Muscle of back (tissue), 3 donors: ENCODE measurements at regions not wholly inside any gene's neighbourhood (a gene's known extent, or its start where the extent isn't known, plus 50 kb on each side); places are given as distances from the start of the nearest gene placed in this dataset.
A peak's percentile ranks its signal among the peaks of the same experiment; 100 is the strongest.

Experiments
- DNase-seq, 3 donors: peaks; one replicate each; pipeline versions ENCODE4 v3.0.0 to v3.0.0-alpha.2; 2013

DNA sequence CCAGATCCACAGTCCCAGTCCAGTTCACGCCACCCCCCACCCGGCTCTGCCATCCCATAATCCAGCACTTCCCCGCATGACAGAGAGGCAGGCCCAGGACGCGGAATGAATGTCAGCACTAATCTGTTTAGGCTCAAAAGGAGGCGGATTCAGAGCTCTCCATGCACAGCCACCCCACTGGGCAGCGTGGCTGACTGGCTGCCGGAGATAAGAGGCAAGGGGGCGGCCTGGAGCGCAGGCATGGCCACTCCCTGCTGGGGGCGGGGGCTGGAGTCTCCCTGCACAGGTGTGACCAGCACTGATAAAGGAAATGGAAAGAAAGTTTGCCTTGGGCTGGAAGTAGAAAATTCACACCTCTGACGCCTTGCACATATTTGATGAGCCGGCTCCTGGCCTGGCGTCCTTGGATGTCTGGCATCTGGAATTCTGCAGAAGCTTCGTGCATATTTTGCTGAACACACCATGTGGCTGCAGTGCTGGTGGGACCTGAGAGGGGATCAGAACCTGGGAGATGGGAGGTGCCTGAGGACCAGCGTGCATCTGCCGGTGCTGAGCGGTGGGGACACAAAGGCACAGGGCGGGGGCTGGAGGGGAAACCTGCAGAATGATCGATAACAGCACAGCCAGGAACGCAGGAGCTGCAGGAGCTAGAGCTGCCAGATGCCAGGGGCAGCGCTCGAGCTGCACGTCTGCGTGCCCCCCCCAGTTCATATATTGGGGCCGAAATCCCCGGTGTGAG, 344.4 kb downstream of the CTTN start:
- no peak for DNase-seq

- DNase-seq = no peak
These were observed 345.0 kb downstream of the CTTN start for GRCh38 chr11:70743329-70743728.

DNA sequence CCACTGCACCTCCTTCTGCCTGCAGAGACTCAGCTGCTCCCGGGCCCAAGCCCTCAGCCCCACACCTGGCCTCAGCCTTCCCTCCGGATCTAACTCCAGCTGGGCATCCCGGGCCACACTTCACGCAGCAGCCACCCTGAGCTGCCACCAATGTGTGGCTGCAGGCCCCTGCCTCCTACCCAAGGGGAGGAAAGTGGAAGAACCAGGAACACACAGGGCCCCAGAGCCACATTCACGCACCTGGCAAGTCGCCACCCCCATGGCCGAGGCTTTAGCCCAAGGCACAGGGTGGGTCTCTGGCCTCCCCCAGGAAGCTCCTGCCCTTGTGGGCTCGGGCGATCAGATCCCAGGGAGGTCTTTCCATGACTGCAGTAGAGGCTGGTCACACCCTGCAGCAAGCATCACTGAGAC, 345.6 kb downstream of the CTTN start:
- no peak for DNase-seq

DNA sequence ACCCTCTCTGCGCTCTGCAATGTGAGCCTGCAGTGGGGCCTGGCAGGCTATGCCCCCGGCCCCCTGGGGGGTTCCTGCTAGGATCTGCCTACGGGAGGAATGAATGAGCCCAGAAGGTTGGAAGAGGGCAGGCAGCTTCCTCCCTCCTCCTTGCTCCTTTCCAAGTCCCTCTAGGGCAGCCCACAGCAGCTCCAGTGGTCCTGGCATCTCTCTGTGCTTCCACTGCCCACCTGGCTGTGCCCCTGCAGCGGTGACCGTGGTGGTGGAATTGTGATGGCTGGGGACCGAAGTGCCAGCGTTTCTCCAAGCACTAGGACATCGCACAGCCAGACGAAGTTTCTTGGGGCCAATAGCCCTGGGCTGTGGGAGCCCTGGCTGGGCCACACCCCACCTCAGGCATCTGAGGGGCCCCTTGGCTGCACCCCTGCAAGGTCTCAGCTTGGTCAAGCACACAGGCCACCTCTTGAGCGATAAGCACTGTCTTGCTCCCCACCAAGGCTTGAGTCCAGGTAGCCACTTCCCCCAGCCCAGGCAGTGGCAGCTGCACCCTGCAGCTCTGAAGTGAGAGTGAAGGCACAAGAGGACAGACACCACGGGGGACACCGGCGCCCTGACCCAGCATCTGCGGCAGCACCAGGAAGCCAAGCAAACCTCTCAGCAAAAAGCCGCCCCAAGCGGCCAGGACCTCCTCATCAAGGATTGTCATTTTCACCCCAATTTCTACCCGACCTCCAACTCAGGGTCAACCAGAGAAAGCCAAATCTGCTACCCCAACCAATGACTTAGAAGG, 346.3 kb downstream of the CTTN start:
- no peak for DNase-seq

GRCh38 chr11:70745451-70745850, 347.1 kb downstream of the CTTN start:
- DNase-seq = no peak

DNA sequence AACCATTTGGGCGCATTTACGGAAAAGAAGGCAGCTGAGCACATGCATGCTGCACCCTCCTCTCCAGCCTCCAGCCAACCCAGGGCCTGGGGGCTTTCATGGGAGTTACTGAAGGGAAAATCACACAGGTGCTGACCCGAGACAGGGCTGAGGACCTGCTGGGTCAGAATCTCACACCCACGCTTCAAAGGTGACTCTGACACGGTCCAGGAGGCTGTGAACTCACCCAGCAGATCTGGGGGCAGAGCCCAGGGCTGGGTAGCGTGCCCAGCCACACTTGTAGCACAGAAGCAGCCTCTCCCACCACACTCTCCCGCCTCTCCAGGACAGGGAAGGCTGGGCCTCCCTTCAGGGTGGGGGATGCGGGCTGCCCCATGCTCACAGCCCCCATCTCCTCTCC, 347.6 kb downstream of the CTTN start:
- no peak for DNase-seq

DNA sequence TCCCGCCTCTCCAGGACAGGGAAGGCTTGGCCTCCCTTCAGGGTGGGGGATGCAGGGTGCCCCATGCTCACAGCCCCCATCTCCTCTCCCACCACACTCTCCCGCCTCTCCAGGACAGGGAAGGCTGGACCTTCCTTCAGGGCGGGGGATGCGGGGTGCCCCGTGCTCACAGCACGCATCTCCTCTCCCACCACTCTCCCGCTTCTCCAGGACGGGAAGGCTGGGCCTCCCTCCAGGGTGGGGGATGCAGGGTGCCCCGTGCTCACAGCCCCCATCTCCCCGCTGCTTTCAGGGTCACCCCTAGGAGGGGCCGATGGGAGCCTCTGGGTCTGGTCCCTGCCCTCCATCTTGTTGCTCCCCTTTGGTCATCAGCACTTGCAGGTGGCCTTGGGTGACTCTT, 348.0 kb downstream of the CTTN start:
- no peak for DNase-seq

- no peak for DNase-seq
These were observed 349.0 kb downstream of the CTTN start for GRCh38 chr11:70747285-70747684.

- no peak for DNase-seq
These were observed 349.6 kb downstream of the CTTN start for GRCh38 chr11:70747921-70748320.

- no peak for DNase-seq
These were observed 352.9 kb downstream of the CTTN start for GRCh38 chr11:70751142-70751734.

DNA sequence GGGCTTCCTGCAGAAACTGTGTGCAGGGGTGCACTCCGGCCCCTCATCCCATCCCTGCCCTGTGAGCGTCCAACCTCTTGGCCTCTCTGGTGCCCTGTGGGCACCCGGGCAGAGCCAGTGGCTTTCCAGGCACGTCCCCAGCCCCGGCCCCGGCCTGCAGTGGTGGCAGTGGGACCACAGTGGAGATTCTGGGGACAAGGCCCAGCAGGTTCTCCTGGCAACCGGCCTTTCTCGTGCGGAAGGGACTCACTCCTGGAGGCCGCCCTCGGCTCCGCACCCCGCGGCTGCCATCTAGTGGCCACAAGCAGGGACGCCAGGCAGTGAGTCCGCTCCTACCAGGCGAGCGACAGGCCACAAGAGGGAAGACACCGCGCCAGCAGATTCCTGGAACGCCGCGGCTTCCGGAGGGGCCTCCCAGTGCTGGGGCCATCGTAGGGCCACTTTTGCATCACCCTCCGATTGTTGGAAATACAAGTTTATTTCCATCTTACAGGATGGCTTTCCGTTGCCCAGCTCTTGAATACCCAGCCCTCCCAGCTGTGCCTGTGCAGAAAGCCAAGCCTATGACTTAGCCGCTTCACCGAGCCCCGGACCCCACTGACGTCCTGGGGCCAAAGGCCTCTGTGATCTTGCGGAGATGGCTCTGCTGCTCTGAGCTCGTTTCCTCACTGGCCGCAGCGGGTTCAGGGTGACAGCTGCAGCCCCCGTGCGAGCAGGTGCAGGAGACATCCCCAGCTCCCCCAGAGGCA, 357.3 kb downstream of the CTTN start:
- peak; percentile 43 to 87 (median 74) for DNase-seq

DNA sequence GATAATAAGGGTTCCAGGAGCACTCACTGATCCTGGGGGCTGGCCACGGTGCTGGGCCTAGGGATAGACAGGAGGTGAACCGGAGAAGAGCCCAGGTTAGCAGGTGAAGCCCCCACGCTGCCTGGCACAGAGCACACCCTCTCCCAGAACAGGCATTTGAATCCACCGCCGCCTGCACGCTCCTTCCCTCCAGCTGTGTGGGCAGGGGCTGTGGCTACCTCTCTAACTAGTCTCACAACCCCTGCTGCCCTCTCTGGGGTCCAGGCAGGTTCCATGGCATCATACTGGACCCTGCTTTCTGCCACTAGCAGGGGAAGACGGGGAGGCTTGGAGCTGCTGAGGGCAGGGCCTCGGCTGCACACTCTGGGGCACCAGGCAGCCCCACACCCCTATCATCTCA, 358.0 kb downstream of the CTTN start:
- DNase-seq = no peak

DNA sequence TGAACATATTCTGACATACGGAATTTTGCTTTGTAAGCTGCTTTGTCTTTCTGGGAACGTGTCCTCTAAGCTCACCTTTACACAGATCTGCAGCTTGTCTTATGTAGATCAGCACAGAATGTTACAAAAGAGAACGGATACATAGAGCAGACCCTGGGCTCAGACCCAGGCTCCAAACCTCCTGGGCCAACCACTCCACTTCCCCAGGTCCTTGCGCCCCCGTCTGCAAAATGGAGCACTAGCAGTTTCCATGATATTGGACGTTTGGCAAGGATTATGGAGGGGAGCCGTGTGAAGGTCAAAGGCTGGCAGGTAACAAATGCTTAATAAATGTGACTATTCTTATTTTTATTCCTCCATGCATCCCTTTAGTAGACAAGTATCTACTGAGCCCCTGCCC, 358.4 kb downstream of the CTTN start:
- DNase-seq = peak in 1 of 3 donors; percentile 8

DNA sequence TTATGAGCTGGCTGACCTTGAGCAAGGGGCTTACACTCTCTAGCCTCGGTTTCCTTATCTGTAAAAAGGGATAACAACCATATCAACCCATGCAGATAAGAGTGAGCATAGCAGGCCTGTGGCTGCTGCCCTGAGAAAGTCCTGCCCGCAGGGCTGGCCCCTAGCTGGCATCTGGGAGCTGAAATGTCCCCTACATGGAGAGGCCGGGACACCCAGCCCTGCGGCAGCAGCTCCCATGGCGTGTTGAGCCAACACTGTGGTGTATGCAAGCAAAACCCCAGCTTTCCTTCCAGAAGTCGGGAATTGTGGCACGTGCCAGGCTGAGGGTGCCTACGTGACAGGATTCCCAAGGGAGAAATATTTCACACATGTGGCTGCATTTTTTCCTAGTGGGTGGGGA, 358.9 kb downstream of the CTTN start:
- no peak for DNase-seq

DNA sequence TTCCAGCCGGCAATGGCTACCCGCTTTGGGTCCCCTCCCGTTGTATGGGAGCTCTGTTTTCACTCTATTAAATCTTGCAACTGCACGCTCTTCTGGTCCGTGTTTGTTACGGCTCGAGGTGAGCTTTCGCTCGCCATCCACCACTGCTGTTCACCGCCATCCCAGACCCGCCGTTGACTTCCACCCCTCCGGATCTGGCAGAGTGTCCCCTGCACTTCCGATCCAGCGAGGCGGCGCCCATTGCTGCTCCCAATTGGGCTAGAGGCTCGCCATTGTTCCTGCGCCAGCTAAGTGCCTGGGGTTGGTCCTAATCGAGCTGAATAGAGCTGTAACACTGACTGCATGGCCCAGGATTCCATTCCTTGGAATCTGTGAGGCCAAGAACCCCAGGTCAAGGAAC, 359.9 kb downstream of the CTTN start:
- DNase-seq = no peak

- DNase-seq = no peak
These were observed 361.5 kb downstream of the CTTN start for GRCh38 chr11:70759846-70760245.

GRCh38 chr11:70760416-70761020, 362.2 kb downstream of the CTTN start:
- no peak for DNase-seq

- DNase-seq = no peak
These were observed 363.0 kb downstream of the CTTN start for GRCh38 chr11:70761094-70761907.

DNA sequence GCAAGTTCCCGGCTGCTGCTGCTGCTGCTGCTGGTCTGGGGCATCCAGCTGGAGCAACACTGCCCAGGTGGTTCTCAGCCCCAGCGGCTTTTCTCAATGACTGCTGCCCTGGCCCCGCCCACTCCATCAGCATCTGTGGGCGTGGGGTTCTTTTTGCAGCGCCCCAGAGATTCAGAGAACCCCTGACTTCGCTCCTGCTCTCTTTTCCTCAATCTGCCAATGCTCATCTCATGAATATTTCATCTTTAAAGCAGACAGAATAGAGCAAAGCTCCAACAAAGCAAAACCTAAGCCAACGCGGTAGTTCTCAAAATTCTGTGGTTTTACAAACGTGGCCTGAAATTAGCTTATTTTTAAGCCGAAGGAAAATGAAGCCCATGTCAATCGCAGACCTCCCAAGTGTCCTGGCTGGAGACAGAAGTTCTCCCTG, 363.6 kb downstream of the CTTN start:
- no peak for DNase-seq

DNA sequence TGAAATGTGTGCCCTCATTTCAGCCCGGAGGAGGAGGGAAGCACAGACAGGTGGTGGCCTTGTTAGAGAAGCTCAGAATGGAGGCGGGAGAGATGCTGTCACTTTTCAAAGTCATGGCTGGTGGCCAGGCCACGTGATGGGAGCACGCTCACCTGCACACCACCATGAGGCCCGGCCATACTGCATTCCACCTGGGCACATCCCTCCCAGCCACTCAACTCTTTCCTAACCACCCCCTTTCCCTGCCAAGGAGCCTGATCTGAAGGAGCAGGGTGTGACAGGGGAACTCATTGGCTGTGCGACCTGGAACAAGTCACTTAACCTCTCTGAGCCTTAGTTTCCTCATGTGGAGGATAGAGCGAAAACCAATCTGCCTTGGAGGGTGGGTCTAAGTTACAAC, 364.5 kb downstream of the CTTN start:
- DNase-seq = no peak

DNA sequence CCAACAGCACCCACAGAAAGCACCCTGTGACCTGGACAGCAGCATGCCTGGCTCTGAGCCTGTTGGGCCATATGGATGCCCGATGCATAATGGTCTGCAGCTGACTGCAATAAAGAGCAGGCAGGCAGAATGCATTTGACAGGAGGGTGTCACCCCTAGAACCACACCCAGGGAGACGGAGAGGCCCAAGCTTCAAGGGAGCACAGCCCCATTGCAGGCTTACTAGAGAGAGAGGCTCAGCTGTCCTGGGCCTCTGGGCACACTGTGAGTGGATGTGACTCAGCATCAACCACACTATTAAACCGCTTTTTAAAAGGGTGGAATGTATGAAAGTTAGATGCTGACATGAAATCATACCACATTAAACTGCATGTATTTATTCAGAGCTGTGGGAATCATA, 365.3 kb downstream of the CTTN start:
- no peak for DNase-seq
